ENCODE measurements at regions not wholly inside any gene's neighbourhood (a gene's known extent, or its start where the extent isn't known, plus 50 kb on each side); places are given as distances from the start of the nearest gene placed in this dataset.
A peak's percentile ranks its signal among the peaks of the same experiment; 100 is the strongest.

DNA sequence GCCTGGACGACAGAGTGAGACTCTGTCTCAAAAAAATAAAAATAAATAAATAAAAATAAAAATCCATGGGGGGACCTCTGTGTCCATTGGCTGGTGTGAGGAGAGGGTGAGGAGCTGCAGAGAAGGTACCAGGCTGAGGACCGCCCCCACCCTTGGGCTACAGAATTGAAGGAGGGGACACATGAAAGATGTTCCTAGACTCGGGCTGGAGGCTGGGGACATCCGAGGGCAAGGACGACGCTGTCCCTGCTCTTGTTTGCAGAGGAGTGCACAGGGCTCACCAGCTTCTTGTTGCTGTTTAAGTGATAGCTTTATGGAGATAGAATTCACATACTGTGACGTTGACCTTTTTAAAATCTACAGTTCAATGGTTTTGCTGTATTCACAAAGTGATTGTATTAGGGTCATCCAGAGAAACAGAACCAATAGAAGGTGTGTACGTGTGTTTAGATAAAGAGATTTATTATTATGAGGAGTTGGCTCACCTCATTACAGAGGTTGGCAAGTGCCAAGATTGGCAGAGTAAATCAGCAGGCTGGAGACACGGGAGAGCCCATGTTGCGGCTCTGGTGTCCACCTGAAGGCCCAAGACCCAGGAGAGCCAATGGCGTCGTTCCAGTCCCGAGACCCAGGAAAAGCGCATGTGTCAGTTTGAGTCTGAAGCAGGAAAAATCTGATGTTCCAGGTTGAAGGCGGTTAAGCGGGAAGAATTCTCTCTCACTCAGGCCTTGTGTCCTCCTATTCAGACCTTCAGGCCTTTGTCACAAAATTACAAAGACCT lies 320.7 kb downstream of the SEC14L1 start:
- ChIA-PET POLR2A (no interaction called here), CTCF (interaction anchor here (0.7 to 2.2 kb wide), 4 partner anchors 11 to 33 kb away, joined by 3 to 6 read pairs (median 4); no protein-coding TSS in a partner anchor)
- no peak for DNase-seq (ENCODE audit: extremely low spot score)
- TF ChIP-seq, protein P1, sequence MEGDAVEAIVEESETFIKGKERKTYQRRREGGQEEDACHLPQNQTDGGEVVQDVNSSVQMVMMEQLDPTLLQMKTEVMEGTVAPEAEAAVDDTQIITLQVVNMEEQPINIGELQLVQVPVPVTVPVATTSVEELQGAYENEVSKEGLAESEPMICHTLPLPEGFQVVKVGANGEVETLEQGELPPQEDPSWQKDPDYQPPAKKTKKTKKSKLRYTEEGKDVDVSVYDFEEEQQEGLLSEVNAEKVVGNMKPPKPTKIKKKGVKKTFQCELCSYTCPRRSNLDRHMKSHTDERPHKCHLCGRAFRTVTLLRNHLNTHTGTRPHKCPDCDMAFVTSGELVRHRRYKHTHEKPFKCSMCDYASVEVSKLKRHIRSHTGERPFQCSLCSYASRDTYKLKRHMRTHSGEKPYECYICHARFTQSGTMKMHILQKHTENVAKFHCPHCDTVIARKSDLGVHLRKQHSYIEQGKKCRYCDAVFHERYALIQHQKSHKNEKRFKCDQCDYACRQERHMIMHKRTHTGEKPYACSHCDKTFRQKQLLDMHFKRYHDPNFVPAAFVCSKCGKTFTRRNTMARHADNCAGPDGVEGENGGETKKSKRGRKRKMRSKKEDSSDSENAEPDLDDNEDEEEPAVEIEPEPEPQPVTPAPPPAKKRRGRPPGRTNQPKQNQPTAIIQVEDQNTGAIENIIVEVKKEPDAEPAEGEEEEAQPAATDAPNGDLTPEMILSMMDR (IDR thresholded peaks at IDR 0.05; ENCODE audit: control extremely low read depth, extremely low read depth, low read depth, missing control alignments) = no peak

DNA sequence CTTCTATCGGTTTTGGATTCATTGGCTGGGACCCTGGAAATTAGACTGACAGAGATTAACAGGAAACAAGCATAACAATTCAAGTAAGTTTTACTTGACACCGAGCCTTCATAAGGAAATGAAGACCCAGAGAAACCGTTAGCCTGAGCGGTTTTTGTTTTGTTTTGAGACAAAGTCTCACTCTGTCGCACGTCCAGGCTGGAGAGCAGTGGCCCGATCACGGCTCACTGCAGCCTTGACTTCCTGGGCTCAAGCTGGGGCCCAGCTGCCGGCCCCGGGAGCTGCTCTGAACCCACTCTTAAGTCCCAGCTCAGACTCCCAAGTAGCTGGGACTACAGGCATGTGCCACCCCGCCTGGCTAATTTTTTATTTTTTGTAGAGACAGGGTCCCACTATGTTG lies 321.3 kb downstream of the SEC14L1 start:
- TF ChIP-seq, protein P1 (IDR thresholded peaks at IDR 0.05; ENCODE audit: control extremely low read depth, extremely low read depth, low read depth, missing control alignments) = no peak
- no peak for DNase-seq (ENCODE audit: extremely low spot score)
- POLR2A ChIA-PET = interaction anchor here (0.6 to 0.7 kb wide), 2 partner anchors 9 to 10 kb away, joined by 3 to 4 read pairs; no protein-coding TSS in a partner anchor
- CTCF ChIA-PET = interaction anchor here (1.1 to 2.2 kb wide), 6 partner anchors 8 to 33 kb away, joined by 3 to 9 read pairs (median 5); no protein-coding TSS in a partner anchor

DNA sequence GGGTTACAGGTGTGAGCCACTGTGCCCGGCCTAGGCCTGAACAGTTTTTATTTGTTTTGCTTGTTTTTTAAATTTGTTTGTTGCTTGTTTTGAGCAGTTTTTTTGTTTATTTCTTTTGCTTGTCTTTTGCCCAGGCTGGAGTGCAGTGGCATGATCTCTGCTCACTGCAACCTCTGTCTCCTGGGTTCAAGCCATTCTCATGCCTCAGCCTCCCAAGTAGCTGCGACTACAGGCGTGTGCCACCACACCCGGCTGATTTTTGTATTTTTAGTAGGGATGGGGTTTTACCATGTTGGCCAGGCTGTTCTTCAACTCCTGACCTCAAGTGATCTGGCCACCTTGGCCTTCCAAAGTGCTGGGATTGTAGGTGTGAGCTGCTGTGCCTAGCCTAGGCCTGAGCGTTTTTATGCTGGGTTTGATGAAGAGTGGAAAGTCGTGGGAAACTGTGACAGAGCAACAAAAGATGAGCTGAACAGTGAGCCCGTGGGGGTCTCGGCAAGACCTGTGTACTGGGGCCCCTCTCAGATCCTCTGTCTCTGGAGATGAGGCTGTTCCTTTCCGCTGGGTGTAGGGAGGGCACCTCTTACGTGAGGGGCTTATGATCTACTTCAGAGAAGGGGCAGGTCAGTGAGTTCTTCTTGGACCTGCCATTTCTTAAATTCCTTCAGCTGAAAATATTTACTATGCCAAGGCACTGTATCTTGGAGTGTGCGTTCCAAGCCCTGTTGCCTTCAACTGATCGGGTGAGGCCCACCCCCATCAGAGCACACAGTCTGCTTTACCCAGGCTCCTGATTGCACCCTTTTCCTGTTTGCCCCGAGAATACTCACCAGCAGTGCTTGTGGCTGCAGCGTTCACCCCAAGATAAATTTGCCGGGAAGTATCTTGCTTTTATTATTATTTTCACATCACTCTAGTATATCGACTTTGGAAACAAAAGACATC lies 322.1 kb downstream of the SEC14L1 start:
- CTCF ChIA-PET = interaction anchor here (1.1 to 2.2 kb wide), 6 partner anchors 9 to 34 kb away, joined by 3 to 9 read pairs (median 5); no protein-coding TSS in a partner anchor
- no peak for DNase-seq (ENCODE audit: extremely low spot score)
- POLR2A ChIA-PET = interaction anchor here (0.6 to 1.1 kb wide), 3 partner anchors 9 to 12 kb away, joined by 3 to 4 read pairs (median 3); no protein-coding TSS in a partner anchor
- TF ChIP-seq, protein P1 (IDR thresholded peaks at IDR 0.05; ENCODE audit: control extremely low read depth, extremely low read depth, low read depth, missing control alignments) = no peak

DNA sequence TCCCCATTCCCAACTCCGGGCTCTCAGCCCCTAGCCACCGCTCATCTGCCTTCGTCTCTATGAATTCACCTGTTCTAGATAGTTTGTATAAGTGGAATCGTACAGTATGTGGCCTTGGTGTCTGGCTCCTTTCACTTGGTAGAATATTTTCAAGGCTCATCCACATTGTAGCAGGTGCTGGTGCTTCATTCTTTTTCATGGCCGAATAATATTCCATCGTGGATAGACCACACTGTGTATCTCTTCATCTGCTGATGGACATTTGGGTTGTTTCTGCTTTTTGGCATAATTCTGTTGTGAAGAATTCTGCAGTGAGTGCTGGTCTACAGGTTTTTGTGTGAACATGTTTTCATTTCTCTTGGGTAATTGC lies 324.2 kb downstream of the SEC14L1 start:
- POLR2A ChIA-PET = interaction anchor here (1.3 kb wide), 1 partner anchor 9 kb away, joined by 3 read pairs; no protein-coding TSS in a partner anchor
- CTCF ChIA-PET = interaction anchor here (1.2 to 1.6 kb wide), 2 partner anchors 9 to 35 kb away, joined by 3 to 6 read pairs; no protein-coding TSS in a partner anchor
- no peak for DNase-seq (ENCODE audit: extremely low spot score)
- TF ChIP-seq, protein P1 (IDR thresholded peaks at IDR 0.05; ENCODE audit: control extremely low read depth, extremely low read depth, low read depth, missing control alignments) = no peak

DNA sequence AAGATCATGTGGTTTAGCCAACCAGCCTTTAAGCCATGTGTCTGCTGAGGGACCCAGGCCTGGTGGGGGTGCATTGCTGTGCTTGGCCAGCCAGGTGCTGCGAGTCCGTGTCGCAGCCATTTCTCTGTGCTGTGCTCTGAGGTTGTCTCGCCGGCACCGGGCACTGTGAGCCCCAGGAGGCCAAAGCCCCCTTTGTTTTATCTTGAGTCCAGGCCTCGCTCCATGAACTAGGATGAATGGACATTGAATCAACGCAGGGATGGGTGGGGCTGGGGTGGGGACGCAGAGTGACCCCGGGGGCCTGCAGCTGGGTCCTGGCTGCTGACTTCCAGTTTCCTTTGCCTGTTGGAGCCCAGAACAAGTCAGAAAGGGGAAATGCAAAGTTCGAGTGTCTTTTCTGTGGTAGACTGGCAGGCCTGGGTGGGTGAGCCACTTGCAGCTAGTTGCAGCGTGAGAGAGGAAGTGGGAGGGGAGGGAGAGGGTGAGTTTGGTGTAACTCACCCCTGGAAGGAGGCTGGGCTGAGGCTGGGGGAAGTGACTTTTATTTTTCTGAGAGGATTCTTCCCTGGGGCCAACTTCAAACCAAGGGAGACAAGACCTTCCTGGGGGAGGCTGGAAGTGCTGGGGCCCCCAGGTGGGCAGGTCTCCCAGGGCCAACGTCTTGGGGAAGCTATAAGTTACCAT lies 324.7 kb downstream of the SEC14L1 start:
- TF ChIP-seq, protein P1 (IDR thresholded peaks at IDR 0.05; ENCODE audit: control extremely low read depth, extremely low read depth, low read depth, missing control alignments) = no peak
- ChIA-PET POLR2A (interaction anchor here (1.3 kb wide), 1 partner anchor 9 kb away, joined by 3 read pairs; no protein-coding TSS in a partner anchor), CTCF (interaction anchor here (1.0 to 1.6 kb wide), 3 partner anchors 9 to 35 kb away, joined by 3 to 6 read pairs (median 3); no protein-coding TSS in a partner anchor)
- peak; percentile 82 for DNase-seq (ENCODE audit: extremely low spot score)
